NCI-H345 treated with DMSO at 0.1 percent for 48 hours (cell line): ENCODE measurements at regions not wholly inside any gene's neighbourhood (a gene's known extent, or its start where the extent isn't known, plus 50 kb on each side); places are given as distances from the start of the nearest gene placed in this dataset.
"Not testable (repeated sequence)": the region's sequence is repeated elsewhere in the genome, so short reads cannot be mapped to it uniquely, and the experiment has no call there.

Experiments used
- DNase-seq: peaks from one replicate; lab custom pipeline; 2025; ENCODE audit not compliant: unreplicated experiment; lab: John Stamatoyannopoulos, UW

DNA sequence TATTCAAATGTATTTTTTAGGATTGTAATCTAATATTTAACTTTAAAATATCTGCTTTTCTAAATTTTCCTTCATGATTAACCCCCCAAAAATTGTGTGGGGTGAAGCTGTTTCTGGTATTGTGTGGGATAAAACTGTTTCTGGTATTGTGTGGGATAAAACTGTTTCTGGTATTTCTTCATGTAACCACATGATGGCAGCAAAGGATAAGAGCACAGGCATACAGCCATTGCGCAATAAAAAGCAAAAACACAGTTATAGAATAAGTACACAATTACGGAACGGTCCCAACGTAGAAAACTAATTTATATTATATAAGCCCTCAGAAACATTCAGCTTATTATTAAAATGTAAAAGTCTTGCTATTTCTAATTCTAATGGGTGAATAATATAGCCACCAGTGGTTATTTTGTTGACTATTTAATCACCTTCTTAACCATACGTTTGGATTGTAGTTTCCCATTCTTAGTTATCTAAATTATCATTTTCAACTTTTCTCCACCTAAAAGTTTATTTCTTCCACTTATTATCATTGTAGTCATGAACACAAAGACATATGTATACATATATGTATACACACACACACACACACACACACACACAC is 333.9 kb upstream of the FSTL5 start:
- peak; percentile 2 for DNase-seq

- DNase-seq: no peak
Observed at GRCh38 chr4:162494935-162495334, 331.1 kb upstream of the FSTL5 start.

GRCh38 chr4:162485486-162485885 is 321.7 kb upstream of the FSTL5 start:
- DNase-seq: no peak

GRCh38 chr4:162475246-162475645 is 311.4 kb upstream of the FSTL5 start:
- no peak for DNase-seq

- no peak for DNase-seq
Observed at GRCh38 chr4:162469977-162470376, 306.2 kb upstream of the FSTL5 start.

DNA sequence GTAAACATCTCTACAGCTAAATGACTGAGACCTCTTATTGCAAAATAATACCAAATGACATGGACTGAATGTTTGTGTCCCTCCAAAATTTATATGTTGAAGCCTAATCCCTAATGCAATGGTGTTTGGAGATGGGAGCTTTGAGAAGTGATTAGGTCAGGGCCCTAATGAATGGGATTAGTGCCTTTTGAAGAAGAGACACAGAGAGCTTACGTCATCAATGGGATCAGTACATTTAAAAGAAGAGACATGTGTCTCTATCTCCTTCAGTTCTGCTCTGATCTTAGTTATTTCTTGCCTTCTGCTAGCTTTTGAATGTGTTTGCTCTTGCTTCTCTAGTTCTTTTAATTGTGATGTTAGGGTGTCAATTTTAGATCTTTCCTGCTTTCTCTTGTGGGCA is 301.6 kb upstream of the FSTL5 start:
- DNase-seq: not testable (repeated sequence)

GRCh38 chr4:162461952-162462351 is 298.2 kb upstream of the FSTL5 start:
- DNase-seq: no peak

DNA sequence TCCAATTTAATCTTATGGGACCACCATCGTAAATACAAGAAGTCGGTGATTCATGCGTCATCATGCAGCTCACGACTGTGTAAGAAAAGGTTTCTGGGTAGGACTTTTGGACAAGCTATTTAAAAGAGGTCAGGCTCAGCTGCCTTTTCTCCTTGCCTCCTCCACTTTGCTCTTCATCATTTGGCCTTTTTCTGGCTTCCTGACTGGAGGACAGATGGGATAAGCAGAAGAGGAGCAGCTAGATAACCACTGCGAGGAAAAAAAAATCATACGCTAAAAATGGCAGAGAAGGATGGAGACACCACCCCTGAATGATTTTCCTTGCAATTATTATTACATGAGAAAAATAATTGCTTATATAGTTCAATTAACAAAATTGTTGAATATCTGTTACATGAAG is 294.3 kb upstream of the FSTL5 start:
- DNase-seq: no peak

DNA sequence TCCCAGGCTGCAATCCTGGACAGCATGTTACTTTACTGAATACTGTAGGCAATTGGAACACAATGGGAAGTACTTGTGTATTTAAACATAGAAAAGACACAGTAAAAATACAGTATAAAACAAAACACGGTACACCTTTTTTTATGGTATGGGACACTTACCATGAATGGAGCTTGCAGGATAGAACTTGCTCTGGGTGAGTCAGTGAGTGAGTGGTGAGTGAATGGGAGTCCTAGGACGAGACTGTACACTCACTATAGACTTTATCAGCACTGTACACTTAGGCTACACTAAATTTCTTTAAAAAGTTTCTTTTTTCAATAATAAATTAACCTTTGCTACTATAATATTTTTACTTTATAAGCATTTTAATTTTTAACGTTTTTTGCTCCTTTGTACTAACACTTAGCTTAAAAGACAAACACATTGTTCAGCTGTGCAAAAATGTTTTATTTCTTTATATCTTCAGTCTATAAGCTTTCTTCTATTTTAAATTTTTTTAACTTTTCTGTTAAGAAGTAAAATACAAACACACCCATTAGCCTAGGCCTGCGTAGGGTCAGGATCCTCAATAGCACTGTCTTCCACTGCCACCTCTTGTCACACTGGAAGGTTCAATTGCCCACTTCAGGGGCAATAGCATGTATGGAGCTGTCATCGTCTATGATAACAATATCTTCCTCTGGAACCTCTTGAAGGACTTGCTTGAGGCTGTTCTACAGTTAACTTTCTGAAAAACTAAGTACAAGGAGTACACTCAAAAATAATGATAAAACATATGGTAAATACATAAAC is 293.5 kb upstream of the FSTL5 start:
- no peak for DNase-seq

DNA sequence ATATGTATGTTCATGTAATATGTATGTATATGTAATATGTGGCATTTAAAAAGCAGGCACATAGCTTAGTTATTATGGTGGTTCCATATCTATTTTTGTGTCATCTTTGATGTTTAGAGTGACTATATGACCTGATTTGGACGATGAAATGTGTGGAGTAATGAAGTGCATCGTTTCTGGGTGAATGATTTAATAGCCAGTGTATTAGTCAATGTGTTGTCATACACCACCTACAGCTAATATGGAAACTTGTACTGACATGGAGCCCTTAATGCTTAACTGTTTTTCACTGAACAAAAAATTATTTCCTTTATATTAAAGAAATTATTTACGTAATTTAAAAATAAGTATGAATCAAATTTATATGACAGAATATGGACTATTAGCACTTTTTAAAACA is 292.3 kb upstream of the FSTL5 start:
- DNase-seq: no peak

- no peak for DNase-seq
Observed at GRCh38 chr4:162450531-162451035, 286.8 kb upstream of the FSTL5 start.

DNA sequence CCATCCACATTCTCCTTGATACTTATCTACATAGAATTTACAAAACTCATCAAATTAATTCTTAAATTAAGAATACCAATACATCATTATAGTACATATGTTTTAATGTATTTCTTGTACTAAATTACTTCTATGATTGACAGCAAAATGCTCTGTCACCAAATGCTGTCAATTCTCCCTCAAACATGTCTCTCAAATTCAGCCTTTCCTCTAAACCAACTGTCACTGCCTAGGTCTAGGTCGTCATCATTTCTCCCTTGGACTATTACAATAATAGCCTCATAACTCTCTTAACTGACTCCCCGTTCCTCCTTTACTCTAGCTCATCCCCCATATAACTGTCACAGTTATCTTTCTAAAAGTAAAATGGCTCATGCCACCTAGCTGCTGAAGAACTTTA is 279.7 kb upstream of the FSTL5 start:
- no peak for DNase-seq

GRCh38 chr4:162442128-162442527 is 278.3 kb upstream of the FSTL5 start:
- DNase-seq: no peak

GRCh38 chr4:162422312-162422711 is 258.5 kb upstream of the FSTL5 start:
- no peak for DNase-seq

GRCh38 chr4:162410854-162411253 is 247.1 kb upstream of the FSTL5 start:
- DNase-seq: no peak

GRCh38 chr4:162409048-162409447 is 245.2 kb upstream of the FSTL5 start:
- DNase-seq: no peak

GRCh38 chr4:162408309-162408708 is 244.5 kb upstream of the FSTL5 start:
- no peak for DNase-seq

GRCh38 chr4:162406637-162407365 is 243.0 kb upstream of the FSTL5 start:
- no peak for DNase-seq

GRCh38 chr4:162403932-162404331 is 240.1 kb upstream of the FSTL5 start:
- DNase-seq: no peak

DNA sequence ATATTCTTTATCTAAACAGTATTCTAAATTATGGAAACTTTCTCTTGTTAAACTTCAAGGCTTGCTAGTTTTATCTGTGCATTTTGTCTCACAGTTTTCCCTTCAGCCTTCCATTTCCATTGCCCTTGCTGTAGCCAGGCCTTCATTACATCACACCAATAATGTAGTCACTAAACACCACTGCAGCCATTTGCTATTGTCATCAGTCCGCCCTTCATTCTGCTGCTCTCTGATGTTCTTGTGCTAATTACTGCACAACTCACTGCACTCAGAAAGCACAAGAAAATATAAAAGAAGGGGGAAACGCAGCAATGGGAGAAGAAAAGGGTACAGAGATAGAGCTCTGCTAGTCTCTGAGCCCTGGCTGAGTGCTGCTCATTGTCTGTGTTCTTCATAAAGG is 239.6 kb upstream of the FSTL5 start:
- no peak for DNase-seq

DNA sequence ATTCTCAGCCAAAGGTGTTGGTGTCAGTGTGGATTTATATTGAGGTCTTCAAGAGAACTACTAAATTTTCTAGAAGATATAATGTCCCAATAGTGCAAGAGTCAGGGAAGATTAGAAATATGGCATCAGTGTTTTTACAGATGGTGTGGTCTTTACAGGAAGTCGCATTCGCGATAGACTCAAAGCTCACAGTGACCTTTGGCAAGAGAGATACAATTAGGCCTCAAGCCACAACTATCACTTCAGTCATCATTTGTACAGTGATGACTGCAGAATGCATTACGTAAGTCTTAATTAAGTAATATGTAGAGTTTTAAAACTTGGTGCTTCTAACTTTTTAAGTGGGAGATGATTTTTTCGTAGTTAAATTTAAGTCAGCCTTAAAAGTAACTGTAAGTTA is 237.2 kb upstream of the FSTL5 start:
- no peak for DNase-seq

GRCh38 chr4:162392946-162393345 is 229.1 kb upstream of the FSTL5 start:
- DNase-seq: no peak
